K562 (cell line): ENCODE measurements at regions not wholly inside any gene's neighbourhood (a gene's known extent, or its start where the extent isn't known, plus 50 kb on each side); places are given as distances from the start of the nearest gene placed in this dataset.

ENCODE experiments used
- ATAC-seq: fragments of 200-7000 bp; cut with Tn5 transposase; 3 replicates; pipeline ENCODE4 v1.9.1; 2020; ENCODE audit warnings: moderate library complexity
- BruUV-seq: library from RNA; stranded (reverse); fragments of 400-500 nt; replicated peaks from 2 replicates; lab custom pipeline; 2021; lab: Mats Ljungman, UMichigan
- CTCF ChIA-PET: fragments of 300-600 bp; formaldehyde crosslinking; extraction: SDS; loops from one replicate; lab custom pipeline; 2021; ENCODE audit warnings: low intra/inter-chr PET ratio; lab: Yijun Ruan, JAX
- POLR2A ChIA-PET: fragments of 300-600, 350-650 bp; sonication (Branson Sonifier 250); formaldehyde crosslinking; extraction: SDS; loops from one replicate; lab custom pipeline; 2021; ENCODE audit warnings: antibody characterized with exemption, inconsistent platforms; lab: Yijun Ruan, JAX
- DNase-seq, 4 experiments: peaks; one replicate each; pipeline versions ENCODE4 v3.0.0 to v3.0.0-alpha.2; 2011 to 2018; ENCODE audit warnings: low spot score in 3 of 4, mixed read lengths in 3 of 4; ENCODE audit errors: extremely low read depth in 1 of 4
- FAIRE-seq: peaks from 2 replicates; lab custom pipeline; 2011; peaks lifted over from hg19 to GRCh38; lab: Jason Lieb, UNC
- H2AFZ ChIP-seq: 2 replicates; pipeline ENCODE4 v1.6.0; 2011; ENCODE audit warnings: low read depth, low read length, control low read depth, inconsistent platforms
- H3K27ac ChIP-seq: fragments of 200-600 bp; 3 replicates; pipeline ENCODE4 v1.8.0; 2011; ENCODE audit warnings: low read depth, mild to moderate bottlenecking, control low read depth, inconsistent platforms, low read length, moderate library complexity, mixed read lengths; ENCODE audit errors: extremely low read depth
- H3K27me3 ChIP-seq, 2 experiments: fragments of 300-600 bp in 1 of 2; 2 replicates in 1 of 2; 3 replicates in 1 of 2; pipeline versions ENCODE4 v1.6.0 to v1.8.0; 2011; ENCODE audit warnings: inconsistent platforms in 2 of 2, low read length in 2 of 2, mild to moderate bottlenecking in 1 of 2, mixed read lengths in 1 of 2, moderate library complexity in 1 of 2; ENCODE audit not compliant: control insufficient read depth in 2 of 2, insufficient read depth in 2 of 2
- H3K36me3 ChIP-seq: fragments of 300-600 bp; 3 replicates; pipeline ENCODE4 v1.8.0; 2011; ENCODE audit warnings: mild to moderate bottlenecking, low read length, inconsistent platforms; ENCODE audit not compliant: control insufficient read depth, insufficient read depth
- H3K4me1 ChIP-seq, 2 experiments: fragments of 200-600 bp in 1 of 2; replicated peaks in 1 of 2; 2 replicates in 1 of 2; 3 replicates in 1 of 2; pipeline versions ENCODE4 v1.5.1 to v1.8.0; 2011; ENCODE audit warnings: inconsistent platforms in 2 of 2, low read length in 2 of 2, mild to moderate bottlenecking in 1 of 2, mixed read lengths in 1 of 2, moderate library complexity in 1 of 2; ENCODE audit not compliant: control insufficient read depth in 2 of 2, insufficient read depth in 2 of 2
- H3K4me2 ChIP-seq: 2 replicates; pipeline ENCODE4 v1.6.1; 2011; ENCODE audit warnings: low read length, control low read depth, inconsistent platforms, mixed read lengths; ENCODE audit not compliant: insufficient read depth
- H3K4me3 ChIP-seq: fragments of 200-600 bp; sonication (generic), shearing (Covaris generic); 2 replicates; pipeline ENCODE4 v1.5.1; 2016; ENCODE audit warnings: control low read depth, inconsistent platforms
- H3K79me2 ChIP-seq: fragments of 200-600 bp; 3 replicates; pipeline ENCODE4 v1.8.0; 2011; ENCODE audit warnings: low read length, inconsistent platforms; ENCODE audit not compliant: control insufficient read depth, insufficient read depth
- H3K9ac ChIP-seq, 2 experiments: 2 replicates each; pipeline versions ENCODE4 v1.6.0 to v1.6.1; 2011; ENCODE audit warnings: low read depth in 2 of 2, low read length in 2 of 2, control low read depth in 1 of 2, inconsistent platforms in 1 of 2, mild to moderate bottlenecking in 1 of 2, mixed read lengths in 1 of 2; ENCODE audit not compliant: insufficient read depth in 1 of 2
- H3K9me1 ChIP-seq: one replicate; pipeline ENCODE4 v1.6.0; 2011; ENCODE audit warnings: inconsistent platforms, mild to moderate bottlenecking, low read length, moderate library complexity; ENCODE audit not compliant: control insufficient read depth, insufficient read depth
- H3K9me3 ChIP-seq: replicated peaks from 2 replicates; pipeline ENCODE4 v1.5.1; 2011; ENCODE audit warnings: low read depth, low read length, inconsistent platforms; ENCODE audit not compliant: control insufficient read depth, insufficient read depth
- H4K20me1 ChIP-seq: replicated peaks from 2 replicates; pipeline ENCODE4 v1.6.1; 2011; ENCODE audit warnings: low read length, inconsistent platforms, mixed read lengths; ENCODE audit not compliant: control insufficient read depth, insufficient read depth
- DDX20 ChIP-seq: fragments of 450-650 bp; IDR thresholded peaks from 2 replicates; pipeline ENCODE4 v1.6.1; 2016; ENCODE audit warnings: missing genetic modification characterization, low read depth, mild to moderate bottlenecking, missing compliant biosample characterization, moderate library complexity
- MBD2 ChIP-seq: sonication (generic); IDR thresholded peaks from 2 replicates; pipeline ENCODE4 v1.6.1; 2016; ENCODE audit warnings: low read depth, borderline replicate concordance
- MXI1 ChIP-seq: IDR thresholded peaks from 2 replicates; pipeline ENCODE4 v1.6.1; 2011; ENCODE audit warnings: low read depth, mild to moderate bottlenecking, improper control_type of control experiment, low read length
- PHF21A ChIP-seq: fragments of 450-650 bp; IDR thresholded peaks from 2 replicates; pipeline ENCODE4 v1.6.1; 2017; ENCODE audit warnings: low read depth, borderline replicate concordance
- SOX6 ChIP-seq: fragments of 450-650 bp; IDR thresholded peaks from 2 replicates; pipeline ENCODE4 v1.6.1; 2014; ENCODE audit warnings: mild to moderate bottlenecking
- ZNF174 ChIP-seq: fragments of 250-450 bp; sonication (Bioruptor Pico); IDR thresholded peaks from 2 replicates; pipeline ENCODE4 v1.4.0; 2020; ENCODE audit warnings: mild to moderate bottlenecking
- ZNF3 ChIP-seq: fragments of 250-450 bp; sonication (Bioruptor Pico); IDR thresholded peaks from 2 replicates; pipeline ENCODE4 v1.5.0; 2021; ENCODE audit warnings: mild to moderate bottlenecking, moderate library complexity
- ZNF445 ChIP-seq: fragments of 250-450 bp; sonication (Bioruptor Pico); IDR thresholded peaks from 2 replicates; pipeline ENCODE4 v1.4.0; 2020; ENCODE audit warnings: low read depth, mild to moderate bottlenecking, moderate library complexity
- ZNF79 ChIP-seq: fragments of 250-450 bp; sonication (Bioruptor Pico); IDR thresholded peaks from 2 replicates; pipeline ENCODE4 v1.4.0; 2020; ENCODE audit warnings: low read depth, mild to moderate bottlenecking, moderate library complexity
- WGBS: fragments of 100-300 bp; shearing (Covaris generic); methylation state at CpG from one replicate; pipeline ENCODE4 v1.1.6; 2016; ENCODE audit warnings: low coverage, mixed read lengths; ENCODE audit not compliant: insufficient coverage; ENCODE audit errors: missing lambda C conversion rate; 5-methylcytosine and 5-hydroxymethylcytosine counted together
- in situ Hi-C: fragments of 300-500 bp; cut with MboI; formaldehyde crosslinking; loops from 4 replicates; pipeline ENCODE4 v1.15.0; 2018; ENCODE audit warnings: inconsistent platforms, mixed read lengths
- intact Hi-C: fragments of 100-400 bp; cut with micrococcal nuclease; formaldehyde crosslinking; loops from 2 replicates; pipeline ENCODE4 v1.14.2; 2022
- TF ChIP-seq, protein P1 (sequence below): sonication (generic); formaldehyde crosslinking; IDR thresholded peaks from 2 replicates; pipeline ENCODE4 v1.9.0; 2022; ENCODE audit warnings: mild to moderate bottlenecking, missing genetic modification reagents
- TF ChIP-seq, protein P2 (sequence below): fragments of 150-350 bp; conservative IDR thresholded peaks from 2 replicates; pipeline ENCODE4 v1.6.1; 2014; ENCODE audit warnings: low read length
- TF ChIP-seq, protein P3 (sequence below): fragments of 450-650 bp; IDR thresholded peaks from 2 replicates; pipeline ENCODE4 v1.6.1; 2016; ENCODE audit warnings: borderline replicate concordance

GRCh38 chr14:98906123-98906995, 365.6 kb downstream of the BCL11B start (continued):
- no peak for TF ChIP-seq ZNF174
- no peak for TF ChIP-seq SOX6

DNA sequence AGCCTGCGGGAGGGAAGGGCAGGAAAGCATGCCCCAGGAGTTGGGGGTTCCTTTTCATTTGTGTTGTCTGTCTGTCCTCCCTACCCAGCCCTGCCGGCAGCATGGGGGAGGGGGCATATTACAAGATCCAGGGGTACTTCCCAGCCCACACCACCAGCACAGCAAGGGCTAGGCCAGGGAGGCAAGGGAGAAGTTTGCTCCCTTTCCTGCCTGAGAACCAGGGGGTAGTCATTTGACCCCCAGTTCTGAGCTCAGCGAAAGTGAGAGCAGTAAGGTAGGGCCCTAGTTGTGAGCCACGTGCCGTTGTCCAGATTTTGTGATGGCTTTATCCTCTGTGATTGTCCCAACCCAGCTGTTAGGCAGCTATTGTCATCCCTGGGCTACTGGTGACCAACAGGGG, 364.7 kb downstream of the BCL11B start:
- no peak for FAIRE-seq
- peaks cover 0 to 7% of the 10 kb centered on the region in 2 experiments; a peak in 1 of 5 replicates for H3K27me3 ChIP-seq
- CTCF ChIA-PET = no interaction called here

More for the DNA sequence above, 364.7 kb downstream of the BCL11B start:
- no peak overlapping the region for H3K4me2 ChIP-seq
- H3K27ac ChIP-seq = no peak overlapping the region
- H2AFZ ChIP-seq = no peak overlapping the region
- intact Hi-C loops = no loop called here
- H3K79me2 ChIP-seq = no peaks in the 10 kb centered on the region
- H3K4me3 ChIP-seq = no peak overlapping the region
- no peaks in the 10 kb centered on the region for H3K36me3 ChIP-seq
- H3K9me1 ChIP-seq = no peaks in the 10 kb centered on the region
- no peaks in the 10 kb centered on the region for H4K20me1 ChIP-seq
- DNase-seq = no peak
- no peaks in the 10 kb centered on the region for H3K9me3 ChIP-seq
- in situ Hi-C loops = no loop called here
- no TSS peak for BruUV-seq
- POLR2A ChIA-PET = no interaction called here
- ATAC-seq = no peak
- H3K4me1 ChIP-seq = no peaks in the 10 kb centered on the region
- 0% methylated on average over 5 of the region's 5 CpGs for WGBS
- TF ChIP-seq, protein P1, sequence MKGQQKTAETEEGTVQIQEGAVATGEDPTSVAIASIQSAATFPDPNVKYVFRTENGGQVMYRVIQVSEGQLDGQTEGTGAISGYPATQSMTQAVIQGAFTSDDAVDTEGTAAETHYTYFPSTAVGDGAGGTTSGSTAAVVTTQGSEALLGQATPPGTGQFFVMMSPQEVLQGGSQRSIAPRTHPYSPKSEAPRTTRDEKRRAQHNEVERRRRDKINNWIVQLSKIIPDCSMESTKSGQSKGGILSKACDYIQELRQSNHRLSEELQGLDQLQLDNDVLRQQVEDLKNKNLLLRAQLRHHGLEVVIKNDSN (CRISPR knock-in tag) = no peak
- TF ChIP-seq ZNF79 (no peak), ZNF445 (CRISPR knock-in tag) (no peak), ZNF3 (no peak), PHF21A (no peak), MBD2 (no peak), DDX20 (tag) (no peak), MXI1 (no peak)
- TF ChIP-seq, protein P2, sequence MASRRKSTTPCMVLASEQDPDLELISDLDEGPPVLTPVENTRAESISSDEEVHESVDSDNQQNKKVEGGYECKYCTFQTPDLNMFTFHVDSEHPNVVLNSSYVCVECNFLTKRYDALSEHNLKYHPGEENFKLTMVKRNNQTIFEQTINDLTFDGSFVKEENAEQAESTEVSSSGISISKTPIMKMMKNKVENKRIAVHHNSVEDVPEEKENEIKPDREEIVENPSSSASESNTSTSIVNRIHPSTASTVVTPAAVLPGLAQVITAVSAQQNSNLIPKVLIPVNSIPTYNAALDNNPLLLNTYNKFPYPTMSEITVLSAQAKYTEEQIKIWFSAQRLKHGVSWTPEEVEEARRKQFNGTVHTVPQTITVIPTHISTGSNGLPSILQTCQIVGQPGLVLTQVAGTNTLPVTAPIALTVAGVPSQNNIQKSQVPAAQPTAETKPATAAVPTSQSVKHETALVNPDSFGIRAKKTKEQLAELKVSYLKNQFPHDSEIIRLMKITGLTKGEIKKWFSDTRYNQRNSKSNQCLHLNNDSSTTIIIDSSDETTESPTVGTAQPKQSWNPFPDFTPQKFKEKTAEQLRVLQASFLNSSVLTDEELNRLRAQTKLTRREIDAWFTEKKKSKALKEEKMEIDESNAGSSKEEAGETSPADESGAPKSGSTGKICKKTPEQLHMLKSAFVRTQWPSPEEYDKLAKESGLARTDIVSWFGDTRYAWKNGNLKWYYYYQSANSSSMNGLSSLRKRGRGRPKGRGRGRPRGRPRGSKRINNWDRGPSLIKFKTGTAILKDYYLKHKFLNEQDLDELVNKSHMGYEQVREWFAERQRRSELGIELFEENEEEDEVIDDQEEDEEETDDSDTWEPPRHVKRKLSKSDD = no peak
- TF ChIP-seq, protein P3, sequence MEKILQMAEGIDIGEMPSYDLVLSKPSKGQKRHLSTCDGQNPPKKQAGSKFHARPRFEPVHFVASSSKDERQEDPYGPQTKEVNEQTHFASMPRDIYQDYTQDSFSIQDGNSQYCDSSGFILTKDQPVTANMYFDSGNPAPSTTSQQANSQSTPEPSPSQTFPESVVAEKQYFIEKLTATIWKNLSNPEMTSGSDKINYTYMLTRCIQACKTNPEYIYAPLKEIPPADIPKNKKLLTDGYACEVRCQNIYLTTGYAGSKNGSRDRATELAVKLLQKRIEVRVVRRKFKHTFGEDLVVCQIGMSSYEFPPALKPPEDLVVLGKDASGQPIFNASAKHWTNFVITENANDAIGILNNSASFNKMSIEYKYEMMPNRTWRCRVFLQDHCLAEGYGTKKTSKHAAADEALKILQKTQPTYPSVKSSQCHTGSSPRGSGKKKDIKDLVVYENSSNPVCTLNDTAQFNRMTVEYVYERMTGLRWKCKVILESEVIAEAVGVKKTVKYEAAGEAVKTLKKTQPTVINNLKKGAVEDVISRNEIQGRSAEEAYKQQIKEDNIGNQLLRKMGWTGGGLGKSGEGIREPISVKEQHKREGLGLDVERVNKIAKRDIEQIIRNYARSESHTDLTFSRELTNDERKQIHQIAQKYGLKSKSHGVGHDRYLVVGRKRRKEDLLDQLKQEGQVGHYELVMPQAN = no peak
- no peak overlapping the region for H3K9ac ChIP-seq
